SK-N-DZ (cell line): ENCODE measurements at regions not wholly inside any gene's neighbourhood (a gene's known extent, or its start where the extent isn't known, plus 50 kb on each side); places are given as distances from the start of the nearest gene placed in this dataset.

Experiments
- DNase-seq: peaks from one replicate; pipeline ENCODE4 v3.0.0-alpha.2; 2015; ENCODE audit warnings: low spot score

DNA sequence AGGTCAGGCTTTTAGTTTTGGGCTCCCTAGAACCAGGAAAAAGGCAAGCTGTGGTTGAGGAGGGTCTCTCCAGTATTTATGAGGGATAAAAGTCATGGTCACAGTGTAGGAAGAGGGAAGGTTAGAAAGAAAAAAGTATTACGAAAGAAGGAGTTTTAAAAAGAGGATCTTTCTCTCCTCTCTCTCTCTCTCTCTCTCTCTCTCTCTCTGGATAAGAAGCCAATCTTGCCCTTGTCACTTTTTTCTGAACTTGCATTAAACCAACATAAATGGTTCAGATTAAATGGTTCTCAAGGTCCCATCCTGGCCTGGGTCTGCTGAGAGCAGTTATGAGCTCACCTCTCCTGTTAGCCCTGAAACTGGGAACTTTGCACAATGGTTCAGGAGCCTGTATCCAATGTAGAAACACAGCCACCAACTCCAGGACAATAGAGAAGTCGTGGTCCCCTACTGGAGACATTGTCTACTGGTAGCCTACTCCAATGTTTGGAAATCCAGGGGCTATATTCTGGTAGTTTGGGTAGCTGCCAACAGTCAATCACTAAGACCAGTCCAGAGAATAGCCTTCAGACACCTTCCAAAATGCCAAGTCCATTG, 131.9 kb downstream of the DAD1 start:
- no peak for DNase-seq

DNA sequence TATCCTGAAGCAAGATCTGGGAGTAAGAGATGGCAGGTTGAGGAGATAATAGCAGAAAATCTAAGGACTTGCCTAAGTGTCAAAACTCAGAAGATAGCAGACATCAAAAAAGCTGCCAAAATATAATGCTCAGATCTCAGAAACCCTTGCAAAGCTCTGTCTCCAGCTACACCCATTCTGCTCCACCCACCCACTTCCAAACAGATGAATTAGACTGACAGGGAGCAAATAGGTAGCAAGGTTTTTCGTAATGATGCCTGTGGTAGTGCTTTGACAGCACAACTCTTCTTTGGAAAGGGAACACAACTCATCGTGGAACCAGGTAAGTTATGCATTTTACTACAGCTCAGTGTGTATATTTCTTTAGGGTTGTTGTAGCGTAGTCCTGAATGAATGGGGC, 132.6 kb downstream of the DAD1 start:
- DNase-seq, result no peak

DNA sequence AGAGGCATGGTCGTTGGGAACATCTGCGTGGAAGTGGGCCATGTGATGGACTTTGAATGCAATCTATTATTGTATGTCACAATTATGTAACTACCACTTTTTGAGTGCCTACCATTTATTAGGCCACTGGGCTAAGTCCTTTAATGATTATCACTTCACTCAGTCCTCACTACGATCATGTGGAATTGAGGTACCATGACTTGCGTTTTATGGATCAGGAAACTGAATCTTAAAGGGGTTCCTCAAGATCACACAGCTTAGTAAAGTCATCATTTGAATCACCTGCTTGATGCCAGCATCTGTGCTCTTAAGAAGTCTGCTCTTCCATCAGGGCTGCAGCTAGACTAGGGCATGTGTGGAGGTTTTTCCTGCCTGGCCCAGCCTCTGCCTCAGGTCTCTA, 136.7 kb downstream of the DAD1 start:
- no peak for DNase-seq

DNA sequence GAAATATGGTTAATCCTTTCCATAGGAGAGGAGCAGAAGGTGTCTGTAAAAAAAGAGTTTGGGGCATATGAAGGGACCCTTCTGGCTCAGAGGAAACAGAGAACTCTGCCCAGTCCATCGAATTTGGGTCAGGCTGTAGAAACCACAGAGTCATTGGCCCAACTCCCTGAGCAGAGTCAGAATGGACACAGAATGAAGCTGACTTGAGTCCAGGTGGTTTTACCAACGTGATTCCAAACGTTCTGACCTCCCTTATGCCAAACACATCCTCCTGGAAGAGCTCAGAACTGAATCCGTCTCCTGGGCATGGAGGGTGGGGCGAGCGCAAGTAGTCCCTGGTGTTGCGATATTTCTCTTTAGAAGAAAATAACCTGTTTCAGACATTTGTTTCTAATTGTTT, 138.8 kb downstream of the DAD1 start:
- DNase-seq, result no peak

DNA sequence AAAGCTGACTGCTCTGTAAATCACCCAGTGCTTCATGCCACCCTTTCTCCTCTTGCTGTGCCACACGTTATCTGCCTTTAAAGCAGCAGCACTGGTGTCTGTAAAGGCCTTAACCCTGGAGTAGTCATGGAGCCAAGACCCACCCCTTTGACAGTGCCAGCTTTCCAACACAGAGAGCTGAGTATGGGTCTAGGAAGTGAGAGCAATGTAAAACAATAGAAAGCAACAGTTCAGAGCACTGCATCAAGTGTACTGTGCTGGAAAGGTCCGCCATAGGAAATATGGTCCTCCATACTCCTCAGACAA, 139.5 kb downstream of the DAD1 start:
- no peak for DNase-seq

DNA sequence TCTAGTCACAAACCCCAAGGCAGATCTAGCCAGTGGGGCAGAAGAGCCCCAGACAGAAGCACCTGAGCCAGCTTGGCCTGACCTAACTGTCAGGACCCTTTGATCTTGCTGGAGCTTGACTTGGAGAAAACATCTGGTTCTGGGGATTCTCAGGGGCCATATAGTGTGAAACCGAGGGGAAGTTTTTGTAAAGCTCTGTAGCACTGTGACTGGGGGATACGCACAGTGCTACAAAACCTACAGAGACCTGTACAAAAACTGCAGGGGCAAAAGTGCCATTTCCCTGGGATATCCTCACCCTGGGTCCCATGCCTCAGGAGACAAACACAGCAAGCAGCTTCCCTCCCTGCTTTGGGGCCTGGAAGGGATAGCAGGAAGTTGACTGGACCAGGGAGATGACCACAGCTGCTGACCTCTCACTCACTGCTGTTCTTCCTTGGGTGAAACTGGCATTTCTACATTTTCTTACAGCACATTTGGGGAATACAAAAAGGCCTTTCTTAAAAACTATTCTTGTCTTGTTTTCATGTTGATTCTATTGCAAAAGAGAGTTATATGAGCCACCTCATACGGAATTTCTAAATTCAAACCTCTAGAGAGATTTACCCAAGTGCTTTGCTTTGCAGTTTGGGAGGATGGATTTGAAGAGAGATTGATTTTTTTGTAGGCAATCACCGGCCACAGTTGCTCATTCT, 140.0 kb downstream of the DAD1 start:
- no peak for DNase-seq

DNA sequence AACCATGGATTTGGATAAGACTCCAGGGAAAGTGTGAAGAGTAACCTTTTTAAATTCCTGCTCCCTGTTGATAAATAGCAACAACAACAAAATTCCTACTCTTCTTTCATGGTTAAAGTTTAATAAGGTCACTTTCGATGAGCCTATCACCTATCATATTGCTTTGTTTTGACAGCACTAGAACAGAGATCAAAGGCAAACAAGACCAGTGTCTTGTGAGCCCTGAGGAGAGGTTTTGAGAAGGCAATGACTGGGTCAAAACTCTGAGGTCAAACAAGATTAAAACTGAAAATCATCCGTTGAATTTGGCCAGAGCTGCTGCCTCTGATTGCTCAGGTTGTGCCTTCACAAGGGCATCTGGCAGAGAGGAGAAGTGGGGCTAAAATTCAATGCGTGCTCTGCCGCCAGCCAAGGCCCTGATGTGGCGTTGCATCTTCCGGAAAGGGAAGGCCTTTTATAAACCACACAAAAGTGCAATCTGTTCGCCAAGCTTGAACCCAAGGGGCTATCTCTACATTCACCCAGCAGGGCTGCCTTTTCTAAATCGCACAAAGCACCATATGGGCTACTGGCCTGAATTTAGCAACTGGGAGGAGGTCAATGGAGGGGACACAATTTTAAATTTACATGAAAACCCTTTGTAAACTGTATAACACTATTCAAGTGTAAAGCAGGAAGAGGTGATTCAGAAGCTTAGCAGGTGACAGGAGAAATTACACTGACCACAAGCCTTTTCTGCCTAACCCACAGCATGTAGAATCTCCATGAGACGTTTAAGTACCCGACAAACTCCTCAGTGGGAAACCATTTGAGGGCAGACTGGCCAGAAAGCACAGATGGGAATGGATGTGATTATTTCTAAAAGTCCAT, 140.8 kb downstream of the DAD1 start:
- no peak for DNase-seq

DNA sequence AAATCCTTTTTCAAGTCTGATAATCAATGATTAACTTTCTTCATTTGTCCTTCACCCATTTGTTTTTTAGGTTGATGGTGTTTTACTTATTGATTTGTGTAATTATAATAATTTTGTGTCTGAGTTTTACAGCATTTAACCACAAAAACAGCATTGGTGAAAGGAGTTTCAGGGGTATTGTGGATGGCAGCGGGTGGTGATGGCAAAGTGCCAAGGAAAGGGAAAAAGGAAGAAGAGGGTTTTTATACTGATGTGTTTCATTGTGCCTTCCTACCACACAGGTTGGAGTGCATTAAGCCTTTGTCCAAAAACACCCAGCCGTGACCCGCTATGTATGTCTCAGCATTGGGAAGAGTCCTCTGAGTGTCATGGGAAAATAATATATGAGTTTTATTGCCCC, 150.3 kb downstream of the DAD1 start:
- no peak for DNase-seq

DNA sequence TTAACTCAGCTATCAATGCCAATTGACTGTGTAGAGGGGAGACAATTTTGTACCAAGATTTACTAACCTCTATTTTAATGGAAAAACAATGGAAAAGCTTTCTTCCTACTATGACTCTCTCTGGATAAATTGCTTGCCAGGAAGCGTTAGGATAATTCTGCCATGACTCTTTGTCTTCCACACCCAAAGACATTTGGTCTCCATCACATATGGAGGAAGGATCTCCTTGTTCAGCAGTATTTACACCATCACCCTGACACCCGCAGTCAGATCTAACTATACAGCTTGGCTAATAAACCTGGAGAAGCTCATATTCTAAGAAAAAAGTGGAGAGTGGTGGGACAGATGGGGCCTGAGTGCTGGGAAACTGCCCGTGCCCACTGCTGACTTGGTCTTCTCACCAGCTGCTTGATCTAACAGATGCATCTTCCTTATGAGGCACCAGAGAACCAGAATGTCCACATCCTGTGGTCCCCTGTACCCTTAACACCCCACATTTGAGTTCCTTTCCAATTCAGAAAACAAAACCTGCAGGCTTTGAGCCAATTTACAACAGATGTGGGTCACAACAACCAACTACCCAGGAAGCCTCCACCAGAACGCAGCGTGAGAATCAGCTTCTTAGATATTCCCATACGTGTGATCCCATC, 154.0 kb downstream of the DAD1 start:
- DNase-seq, result no peak

DNA sequence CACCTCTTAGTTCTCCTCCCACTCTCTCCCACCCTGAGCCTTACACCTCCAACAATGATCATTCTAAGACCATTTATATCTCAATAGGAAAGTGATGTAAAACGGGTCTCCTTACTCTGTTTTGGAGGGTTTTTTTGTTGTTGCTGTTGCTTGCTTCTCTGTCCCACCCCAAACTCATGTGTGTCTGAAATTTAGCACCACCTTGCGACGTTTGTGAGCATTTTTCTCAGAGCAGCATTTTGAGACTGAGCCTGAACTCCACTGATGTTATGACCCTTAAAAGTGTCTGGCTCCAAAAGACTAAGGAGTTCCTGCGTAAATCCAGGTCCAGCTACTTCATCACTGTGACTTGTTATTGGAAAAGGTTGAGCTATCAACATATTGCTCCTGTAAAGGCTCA, 155.0 kb downstream of the DAD1 start:
- no peak for DNase-seq

DNA sequence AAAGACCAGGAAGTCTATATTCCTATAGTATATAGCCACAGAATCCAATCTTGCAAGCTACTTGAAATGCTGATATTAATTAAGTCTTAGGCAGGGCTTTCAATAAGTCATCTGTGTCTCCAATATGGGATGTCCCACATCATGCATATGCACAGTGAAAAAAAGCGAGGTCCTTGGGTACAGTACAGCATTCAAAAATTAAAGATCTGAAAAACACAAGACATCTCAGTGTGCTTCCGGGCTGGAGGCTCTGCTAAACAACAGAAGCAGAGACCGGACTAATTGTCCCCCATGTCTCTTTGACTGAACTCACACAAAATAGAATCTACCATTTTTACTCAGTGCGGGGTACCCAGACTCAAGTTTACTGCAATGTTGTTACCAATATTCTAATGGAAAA, 156.0 kb downstream of the DAD1 start:
- DNase-seq, result no peak

DNA sequence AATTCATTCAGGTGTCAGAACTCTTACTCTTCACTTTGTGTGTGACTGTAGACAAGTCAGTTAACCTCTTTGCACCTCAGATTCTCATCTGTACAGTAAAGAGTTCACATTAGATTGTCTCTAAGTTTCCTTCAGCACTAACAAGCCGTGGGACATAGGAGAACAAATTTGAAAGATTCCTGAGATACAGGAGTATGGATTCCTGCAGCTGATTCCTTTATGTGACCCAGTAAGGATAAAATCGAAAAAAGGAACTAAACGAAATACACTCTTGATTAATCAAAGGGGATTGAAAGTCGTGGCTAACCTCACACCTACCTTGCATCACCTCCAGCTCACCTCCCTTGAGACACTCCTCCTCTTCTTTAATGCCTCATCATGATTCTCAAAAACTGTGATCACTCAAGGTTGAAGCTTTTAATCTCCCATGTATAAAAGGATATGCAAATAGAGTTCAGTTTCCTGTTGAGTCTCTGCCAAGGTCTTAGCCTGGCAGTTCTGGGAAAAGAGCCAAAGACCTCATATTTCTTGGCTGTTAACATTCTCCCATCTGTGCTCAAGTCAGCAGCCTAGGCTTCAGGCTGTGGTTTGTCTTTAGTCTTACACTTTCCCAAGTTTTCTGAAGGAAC, 156.6 kb downstream of the DAD1 start:
- DNase-seq, result no peak

DNA sequence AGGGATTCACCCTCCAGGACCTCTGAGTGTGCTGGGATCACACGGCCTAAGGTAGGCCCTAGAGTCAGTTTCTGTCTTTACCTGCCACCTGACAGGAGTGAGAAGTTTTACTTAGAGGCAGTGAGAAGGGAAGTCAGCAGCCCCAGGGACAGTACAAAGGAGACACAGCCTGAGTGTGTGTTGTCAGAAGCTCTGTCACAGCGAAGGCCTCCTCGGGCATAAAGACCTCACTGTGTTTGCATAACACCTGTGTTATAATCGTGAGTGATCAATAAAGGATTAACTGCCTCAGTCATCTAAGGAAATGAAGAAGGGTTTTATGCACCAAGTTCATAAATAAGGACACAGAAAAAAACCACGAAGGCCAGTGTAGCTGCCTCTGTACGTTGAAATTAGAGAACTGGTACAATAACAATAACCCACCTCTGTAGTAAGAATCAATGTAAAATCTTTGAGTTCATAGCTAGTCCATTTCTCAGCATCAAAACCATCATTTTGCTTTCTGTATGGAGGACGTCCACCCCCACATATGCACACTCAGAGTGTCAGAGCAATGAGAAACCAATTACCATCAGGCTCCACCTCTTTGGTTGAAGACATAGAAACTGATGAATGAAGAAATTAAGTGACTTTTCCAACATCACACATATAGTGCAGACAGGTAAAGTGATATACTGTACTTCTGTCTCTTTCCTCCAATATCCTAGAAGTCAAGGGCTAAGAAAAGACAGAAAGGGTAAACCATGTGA, 159.3 kb downstream of the DAD1 start:
- DNase-seq, result no peak

DNA sequence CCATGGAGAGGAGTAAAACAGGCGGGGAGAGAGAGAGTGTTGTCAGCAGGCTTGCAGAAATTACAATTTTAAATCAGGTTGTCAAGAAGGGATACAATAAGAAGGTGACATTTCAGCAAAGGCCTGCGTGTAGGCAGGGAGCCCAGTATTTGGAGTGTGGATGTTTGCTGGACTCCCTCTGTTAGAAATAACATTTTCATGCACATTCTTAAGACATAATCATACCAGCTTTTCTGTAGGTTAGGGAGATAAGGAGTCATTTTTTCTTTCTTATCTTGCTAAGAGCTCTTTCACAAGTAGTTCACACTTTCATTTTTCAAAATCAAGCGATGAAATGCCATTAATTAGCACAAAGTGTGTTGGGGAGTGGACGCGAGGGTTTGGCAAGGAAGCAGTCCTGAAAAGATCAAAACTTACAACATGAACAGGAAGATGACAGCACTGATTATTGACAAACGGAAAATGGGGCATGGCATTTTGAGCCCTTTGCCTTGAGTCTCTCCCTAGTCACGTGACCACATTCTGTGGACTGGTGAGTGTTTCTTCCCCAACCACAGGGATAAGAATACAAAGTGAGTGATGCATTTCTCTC, 160.2 kb downstream of the DAD1 start:
- DNase-seq, result no peak

DNA sequence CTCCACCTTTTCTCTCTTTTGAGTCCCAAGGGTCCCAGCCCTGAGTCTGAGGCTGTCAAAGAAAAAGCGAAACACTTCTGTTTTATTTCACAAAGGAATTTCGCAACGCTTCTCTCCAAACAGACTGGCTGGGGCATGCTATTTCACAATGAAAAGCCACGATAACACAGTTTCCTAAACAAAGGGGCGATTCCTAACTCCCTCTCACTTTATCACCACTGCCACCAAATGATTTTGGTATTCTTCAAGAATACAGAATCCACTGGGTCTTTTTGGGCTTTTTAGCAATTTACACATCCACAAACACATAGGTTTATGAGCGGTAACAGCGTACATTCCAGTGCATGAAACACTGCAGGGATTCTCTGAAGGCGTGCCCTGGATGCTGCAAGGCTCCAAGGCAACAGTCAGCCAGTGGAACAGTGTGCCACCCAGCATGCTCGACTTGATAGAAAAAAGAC, 161.2 kb downstream of the DAD1 start:
- no peak for DNase-seq

DNA sequence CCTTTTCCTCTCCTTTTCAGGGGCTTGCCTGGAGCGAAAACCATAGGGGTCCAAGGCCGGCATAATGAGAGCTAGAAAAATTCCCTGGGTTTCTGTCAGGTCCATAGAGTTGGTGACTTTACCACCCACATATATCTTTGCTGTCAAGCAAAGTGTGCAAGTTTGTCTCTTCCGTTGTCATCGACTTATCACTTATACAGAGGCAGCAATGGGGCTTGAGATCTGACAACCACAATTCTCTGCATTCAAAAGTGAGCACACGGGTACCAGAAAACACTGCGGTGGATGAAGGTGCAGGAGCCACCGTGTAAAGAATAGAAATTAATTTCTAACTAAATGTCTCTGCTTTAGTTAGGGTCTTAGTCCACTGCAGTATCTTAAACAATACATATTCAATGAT, 162.3 kb downstream of the DAD1 start:
- no peak for DNase-seq

DNA sequence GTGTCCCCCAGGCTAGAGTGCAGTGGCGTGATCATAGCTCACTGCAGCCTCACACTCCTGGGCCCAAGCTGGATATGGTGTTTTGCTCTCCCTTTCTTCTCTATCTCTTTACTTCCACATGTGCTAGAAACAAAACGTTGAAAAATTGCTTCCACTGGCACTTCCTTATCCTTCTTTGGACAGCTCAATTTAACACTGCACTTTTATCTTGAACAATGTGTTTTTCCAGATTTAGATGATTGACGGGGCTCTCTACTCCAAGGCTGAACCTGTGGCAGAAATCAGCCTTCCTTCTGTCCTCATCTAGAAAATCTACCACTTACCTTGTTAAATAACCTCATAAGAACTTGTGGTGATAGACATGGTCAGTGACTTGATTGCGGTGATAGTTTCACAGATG, 165.1 kb downstream of the DAD1 start:
- DNase-seq, result no peak

DNA sequence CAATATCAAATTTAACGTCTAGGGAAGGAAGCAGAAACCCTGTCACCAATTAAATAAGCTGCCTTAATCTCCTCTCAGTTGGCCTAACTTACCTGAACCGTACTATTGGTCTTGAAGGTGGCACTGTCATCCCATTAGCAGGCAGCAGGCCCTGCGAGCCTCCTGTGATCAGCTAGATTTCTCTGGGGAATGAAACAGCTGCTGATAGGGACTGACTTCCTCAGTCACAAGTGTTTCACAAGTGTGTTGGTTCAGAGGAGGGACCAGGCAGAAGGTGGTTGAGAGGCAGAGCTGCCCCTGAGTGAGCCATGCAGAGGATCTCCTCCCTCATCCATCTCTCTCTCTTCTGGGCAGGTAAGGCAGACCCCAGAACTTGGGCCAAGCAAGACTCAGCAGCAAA, 166.8 kb downstream of the DAD1 start:
- no peak for DNase-seq

DNA sequence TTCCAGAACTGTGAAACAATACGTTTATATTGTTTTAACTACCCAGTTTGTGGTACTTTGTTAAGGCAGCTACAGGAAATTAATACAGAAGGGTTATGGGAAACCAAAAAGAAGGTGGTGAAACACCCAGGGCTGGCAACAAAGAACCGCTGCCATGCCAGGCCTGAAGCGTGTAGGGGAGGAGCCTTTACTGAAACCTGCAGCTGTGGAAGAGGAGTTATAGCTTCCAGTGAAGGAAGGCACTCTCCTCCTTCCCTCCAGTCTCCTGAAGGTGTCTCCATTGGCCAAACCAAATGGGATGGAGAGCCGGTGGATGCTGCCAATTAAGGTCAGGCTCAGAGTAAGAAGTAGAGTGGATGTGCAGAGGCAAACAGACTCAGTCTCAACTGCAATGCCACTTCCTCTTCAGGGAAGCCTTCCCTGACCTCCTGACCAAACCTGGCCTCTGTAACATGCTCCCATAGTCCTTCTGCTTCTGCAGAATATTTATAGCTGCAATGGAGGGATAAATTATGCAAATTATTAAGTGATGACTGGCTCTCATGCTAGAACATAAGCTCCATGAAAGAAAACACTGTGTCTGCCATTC, 168.3 kb downstream of the DAD1 start:
- no peak for DNase-seq

DNA sequence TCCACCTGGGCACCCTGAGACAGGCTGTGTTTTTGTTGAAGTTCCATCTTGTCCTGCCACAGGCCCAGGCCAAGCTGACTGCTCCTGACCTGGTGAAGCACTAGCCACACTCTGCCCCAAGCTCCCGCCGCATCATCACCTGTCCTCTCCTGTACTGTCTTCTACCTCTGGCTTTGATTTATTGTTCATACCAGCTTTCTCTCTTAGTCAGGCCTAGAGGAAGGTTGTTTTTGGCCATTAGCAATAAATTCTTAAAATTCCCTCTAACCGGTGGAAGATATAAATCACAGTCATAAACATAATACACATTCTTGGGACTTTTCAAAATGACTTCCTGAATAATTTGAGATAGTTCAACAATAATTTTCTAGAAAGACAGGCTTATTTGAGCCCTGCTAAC, 169.4 kb downstream of the DAD1 start:
- DNase-seq, result no peak
